Skeletal muscle tissue (tissue), 3 donors: ENCODE measurements at regions not wholly inside any gene's neighbourhood (a gene's known extent, or its start where the extent isn't known, plus 50 kb on each side); places are given as distances from the start of the nearest gene placed in this dataset.
"Not testable (repeated sequence)": the region's sequence is repeated elsewhere in the genome, so short reads cannot be mapped to it uniquely, and the experiment has no call there.

ENCODE experiments used
- H3K27ac ChIP-seq: one replicate; pipeline ENCODE4 v1.7.0; 2013; ENCODE audit warnings: mild to moderate bottlenecking, low read depth, low read length, inconsistent platforms
- H3K27me3 ChIP-seq, 3 donors: one replicate each; pipeline ENCODE4 v1.7.0; 2013; ENCODE audit warnings: low read length in 3 of 3; ENCODE audit not compliant: control insufficient read depth in 3 of 3, insufficient read depth in 3 of 3
- H3K36me3 ChIP-seq, 3 donors: one replicate each; pipeline ENCODE4 v1.7.0; 2013; ENCODE audit warnings: low read length in 3 of 3; ENCODE audit not compliant: control insufficient read depth in 3 of 3, insufficient read depth in 3 of 3
- H3K4me1 ChIP-seq, 3 donors: one replicate each; pipeline ENCODE4 v1.7.0; 2013; ENCODE audit warnings: low read length in 3 of 3, mild to moderate bottlenecking in 3 of 3; ENCODE audit not compliant: control insufficient read depth in 3 of 3, insufficient read depth in 3 of 3
- H3K4me3 ChIP-seq, 3 donors: one replicate each; pipeline ENCODE4 v1.7.0; 2013; ENCODE audit warnings: low read length in 3 of 3
- H3K9ac ChIP-seq, 3 donors: one replicate each; pipeline ENCODE4 v1.7.0; 2013; ENCODE audit warnings: low read length in 3 of 3, mild to moderate bottlenecking in 3 of 3, moderate library complexity in 2 of 3, low read depth in 1 of 3
- H3K9me3 ChIP-seq, 3 donors: one replicate each; pipeline ENCODE4 v1.7.0; 2013; ENCODE audit warnings: low read length in 3 of 3; ENCODE audit not compliant: control insufficient read depth in 3 of 3
- donor health status: Osteomylitis.

- no peaks in the 10 kb centered on the region for H3K27me3 ChIP-seq
- H3K36me3 ChIP-seq: no peaks in the 10 kb centered on the region
- no peak overlapping the region for H3K9ac ChIP-seq
- H3K27ac ChIP-seq: no peak overlapping the region
- H3K9me3 ChIP-seq: no peaks in the 10 kb centered on the region
- no peaks in the 10 kb centered on the region for H3K4me1 ChIP-seq
- no peak overlapping the region for H3K4me3 ChIP-seq
These were observed 882.1 kb upstream of the PIK3C3 start for GRCh38 chr18:41072946-41073345.

GRCh38 chr18:41071826-41072225 lies 883.2 kb upstream of the PIK3C3 start:
- H3K27ac ChIP-seq: no peak overlapping the region
- H3K9ac ChIP-seq: no peak overlapping the region
- H3K27me3 ChIP-seq: no peaks in the 10 kb centered on the region
- no peaks in the 10 kb centered on the region for H3K9me3 ChIP-seq
- no peaks in the 10 kb centered on the region for H3K4me1 ChIP-seq
- no peaks in the 10 kb centered on the region for H3K36me3 ChIP-seq
- H3K4me3 ChIP-seq: no peak overlapping the region

GRCh38 chr18:41069167-41069566 lies 885.9 kb upstream of the PIK3C3 start:
- Histone ChIP-seq H3K27ac (no peak overlapping the region), H3K9ac (no peak overlapping the region), H3K4me3 (no peak overlapping the region), H3K9me3 (no peaks in the 10 kb centered on the region), H3K36me3 (no peaks in the 10 kb centered on the region), H3K27me3 (no peaks in the 10 kb centered on the region), H3K4me1 (no peaks in the 10 kb centered on the region)

GRCh38 chr18:41064916-41065315 lies 890.1 kb upstream of the PIK3C3 start:
- Histone ChIP-seq H3K27me3 (no peaks in the 10 kb centered on the region), H3K9ac (no peak overlapping the region), H3K4me3 (no peak overlapping the region), H3K27ac (no peak overlapping the region), H3K9me3 (no peaks in the 10 kb centered on the region), H3K4me1 (no peaks in the 10 kb centered on the region), H3K36me3 (no peaks in the 10 kb centered on the region)

GRCh38 chr18:41060967-41061366 lies 894.1 kb upstream of the PIK3C3 start:
- H3K27ac ChIP-seq: no peak overlapping the region
- H3K36me3 ChIP-seq: no peaks in the 10 kb centered on the region
- no peak overlapping the region for H3K9ac ChIP-seq
- H3K4me3 ChIP-seq: no peak overlapping the region
- no peaks in the 10 kb centered on the region for H3K4me1 ChIP-seq
- H3K9me3 ChIP-seq: no peaks in the 10 kb centered on the region
- H3K27me3 ChIP-seq: no peaks in the 10 kb centered on the region

GRCh38 chr18:41059126-41059415 lies 896.0 kb upstream of the PIK3C3 start:
- H3K4me3 ChIP-seq: no peak overlapping the region
- H3K4me1 ChIP-seq: no peaks in the 10 kb centered on the region
- H3K9me3 ChIP-seq: no peaks in the 10 kb centered on the region
- H3K36me3 ChIP-seq: no peaks in the 10 kb centered on the region
- H3K9ac ChIP-seq: no peak overlapping the region
- no peaks in the 10 kb centered on the region for H3K27me3 ChIP-seq
- no peak overlapping the region for H3K27ac ChIP-seq

GRCh38 chr18:41058351-41059125 lies 896.5 kb upstream of the PIK3C3 start:
- no peak overlapping the region for H3K4me3 ChIP-seq
- H3K9me3 ChIP-seq: no peaks in the 10 kb centered on the region
- no peaks in the 10 kb centered on the region for H3K36me3 ChIP-seq
- no peak overlapping the region for H3K27ac ChIP-seq
- no peaks in the 10 kb centered on the region for H3K27me3 ChIP-seq
- H3K9ac ChIP-seq: no peak overlapping the region
- no peaks in the 10 kb centered on the region for H3K4me1 ChIP-seq

- Histone ChIP-seq H3K4me3 (no peak overlapping the region), H3K4me1 (no peaks in the 10 kb centered on the region), H3K9ac (no peak overlapping the region), H3K9me3 (no peaks in the 10 kb centered on the region), H3K27me3 (no peaks in the 10 kb centered on the region), H3K36me3 (no peaks in the 10 kb centered on the region), H3K27ac (no peak overlapping the region)
These were observed 902.4 kb upstream of the PIK3C3 start for GRCh38 chr18:41052625-41053024.

- not testable (repeated sequence) for H3K9me3 ChIP-seq, H3K4me1 ChIP-seq, H3K36me3 ChIP-seq, H3K27ac ChIP-seq, H3K27me3 ChIP-seq, H3K4me3 ChIP-seq, H3K9ac ChIP-seq
These were observed 908.8 kb upstream of the PIK3C3 start for GRCh38 chr18:41046250-41046649.

GRCh38 chr18:41043876-41044275 lies 911.2 kb upstream of the PIK3C3 start:
- Histone ChIP-seq H3K9me3 (no peaks in the 10 kb centered on the region), H3K9ac (no peak overlapping the region), H3K36me3 (no peaks in the 10 kb centered on the region), H3K4me1 (no peaks in the 10 kb centered on the region), H3K4me3 (no peak overlapping the region), H3K27me3 (no peaks in the 10 kb centered on the region), H3K27ac (no peak overlapping the region)

GRCh38 chr18:41042866-41043265 lies 912.2 kb upstream of the PIK3C3 start:
- Histone ChIP-seq H3K27me3 (no peaks in the 10 kb centered on the region), H3K4me1 (no peaks in the 10 kb centered on the region), H3K4me3 (no peak overlapping the region), H3K9me3 (no peaks in the 10 kb centered on the region), H3K36me3 (no peaks in the 10 kb centered on the region), H3K9ac (no peak overlapping the region), H3K27ac (no peak overlapping the region)
